Stimulated activated CD4-positive, alpha-beta T cell treated with anti-CD3 and anti-CD28 coated beads, Interleukin-4, amount 100 ng/mL, for 4 hours (primary cell): ENCODE measurements at regions not wholly inside any gene's neighbourhood (a gene's known extent, or its start where the extent isn't known, plus 50 kb on each side); places are given as distances from the start of the nearest gene placed in this dataset.
"Not testable (repeated sequence)": the region's sequence is repeated elsewhere in the genome, so short reads cannot be mapped to it uniquely, and the experiment has no call there.

Source experiments
- DNase-seq, 2 experiments: peaks; one replicate each; pipeline ENCODE4 v3.0.0-alpha.2; 2020

- DNase-seq: no peak
These were observed 70.8 kb downstream of the SHANK2 start for GRCh38 chr11:71181566-71181965.

GRCh38 chr11:71180694-71181470 lies 71.5 kb downstream of the SHANK2 start:
- no peak for DNase-seq

GRCh38 chr11:71179877-71180605 lies 72.3 kb downstream of the SHANK2 start:
- no peak for DNase-seq

- no peak for DNase-seq
These were observed 74.3 kb downstream of the SHANK2 start for GRCh38 chr11:71178076-71178475.

GRCh38 chr11:71176812-71177211 lies 75.6 kb downstream of the SHANK2 start:
- DNase-seq: no peak

- DNase-seq: no peak
These were observed 78.7 kb downstream of the SHANK2 start for GRCh38 chr11:71173709-71174108.

- DNase-seq: no peak
These were observed 79.7 kb downstream of the SHANK2 start for GRCh38 chr11:71172680-71173079.

GRCh38 chr11:71171576-71171975 lies 80.8 kb downstream of the SHANK2 start:
- DNase-seq: no peak

GRCh38 chr11:71170624-71171423 lies 81.6 kb downstream of the SHANK2 start:
- DNase-seq: no peak

- DNase-seq: no peak
These were observed 83.1 kb downstream of the SHANK2 start for GRCh38 chr11:71169313-71169712.

- not testable (repeated sequence) for DNase-seq
These were observed 84.6 kb downstream of the SHANK2 start for GRCh38 chr11:71167814-71168213.

- no peak for DNase-seq
These were observed 86.6 kb downstream of the SHANK2 start for GRCh38 chr11:71165771-71166170.

- DNase-seq: no peak
These were observed 87.8 kb downstream of the SHANK2 start for GRCh38 chr11:71164621-71165020.

- DNase-seq: no peak
These were observed 88.2 kb downstream of the SHANK2 start for GRCh38 chr11:71164186-71164585.

GRCh38 chr11:71163371-71163770 lies 89.0 kb downstream of the SHANK2 start:
- no peak for DNase-seq

- no peak for DNase-seq
These were observed 93.4 kb downstream of the SHANK2 start for GRCh38 chr11:71158936-71159335.

- not testable (repeated sequence) for DNase-seq
These were observed 94.7 kb downstream of the SHANK2 start for GRCh38 chr11:71157676-71158075.

- DNase-seq: no peak
These were observed 96.1 kb downstream of the SHANK2 start for GRCh38 chr11:71156301-71156700.

- DNase-seq: no peak
These were observed 96.5 kb downstream of the SHANK2 start for GRCh38 chr11:71155846-71156245.

GRCh38 chr11:71154261-71154805 lies 98.0 kb downstream of the SHANK2 start:
- DNase-seq: no peak

- no peak for DNase-seq
These were observed 99.4 kb downstream of the SHANK2 start for GRCh38 chr11:71153005-71153390.

- not testable (repeated sequence) for DNase-seq
These were observed 99.9 kb downstream of the SHANK2 start for GRCh38 chr11:71152312-71153004.

GRCh38 chr11:71151561-71151960 lies 100.8 kb downstream of the SHANK2 start:
- DNase-seq: no peak
